Endothelial cell of umbilical vein (primary cell): ENCODE measurements at regions not wholly inside any gene's neighbourhood (a gene's known extent, or its start where the extent isn't known, plus 50 kb on each side); places are given as distances from the start of the nearest gene placed in this dataset.

Source experiments
- BruUV-seq: library from RNA; stranded (reverse); fragments of 400-500 nt; replicated peaks from 2 replicates; lab custom pipeline; 2021; lab: Mats Ljungman, UMichigan
- CTCF ChIA-PET: fragments of 300-600, 350-600 bp; sonication (Branson Sonifier 250); formaldehyde crosslinking; loops from one replicate; lab custom pipeline; 2021; ENCODE audit warnings: antibody characterized with exemption, inconsistent platforms; lab: Charles Lee
- POLR2A ChIA-PET: fragments of 300-600, 350-600 bp; sonication (Branson Sonifier 250); formaldehyde crosslinking; loops from one replicate; lab custom pipeline; 2021; ENCODE audit warnings: antibody characterized with exemption, inconsistent platforms; lab: Charles Lee
- DNase-seq: peaks from one replicate; pipeline ENCODE4 v3.0.0-alpha.2; 2011; ENCODE audit warnings: low read depth, low spot score
- FAIRE-seq: peaks from 2 replicates; lab custom pipeline; 2011; peaks lifted over from hg19 to GRCh38; lab: Jason Lieb, UNC
- H2AFZ ChIP-seq: 2 replicates; pipeline ENCODE4 v1.6.0; 2012; ENCODE audit warnings: low read depth, low read length, control low read depth, inconsistent platforms
- H3K27ac ChIP-seq: 2 replicates; pipeline ENCODE4 v1.5.1; 2011; ENCODE audit warnings: low read depth, mild to moderate bottlenecking, control low read depth, low read length, moderate library complexity; ENCODE audit not compliant: insufficient read depth
- H3K27me3 ChIP-seq, 2 experiments: 2 replicates each; pipeline versions ENCODE4 v1.6.0 to v1.6.1; 2011; ENCODE audit warnings: low read length in 2 of 2, mixed read lengths in 1 of 2; ENCODE audit not compliant: control insufficient read depth in 2 of 2, insufficient read depth in 2 of 2
- H3K36me3 ChIP-seq, 2 experiments: 2 replicates in 1 of 2; 3 replicates in 1 of 2; pipeline ENCODE4 v1.5.1; 2011; ENCODE audit warnings: low read length in 2 of 2, mild to moderate bottlenecking in 1 of 2, moderate library complexity in 1 of 2; ENCODE audit not compliant: control insufficient read depth in 2 of 2, insufficient read depth in 2 of 2; ENCODE audit errors: extremely low read depth in 1 of 2
- H3K4me1 ChIP-seq: 3 replicates; pipeline ENCODE4 v1.5.1; 2011; ENCODE audit warnings: mild to moderate bottlenecking, low read length; ENCODE audit not compliant: control insufficient read depth, insufficient read depth; ENCODE audit errors: extremely low read depth
- H3K4me2 ChIP-seq: 2 replicates; pipeline ENCODE4 v1.6.1; 2011; ENCODE audit warnings: low read length, control low read depth, mixed read lengths; ENCODE audit not compliant: insufficient read depth
- H3K4me3 ChIP-seq, 3 experiments: fragments of 200-600 bp in 1 of 3; sonication (generic), shearing (Covaris generic) in 1 of 3; replicated peaks in 1 of 3; 2 replicates each; pipeline ENCODE4 v1.5.1; 2011 to 2016; ENCODE audit warnings: control low read depth in 3 of 3, low read length in 3 of 3, mild to moderate bottlenecking in 2 of 3, inconsistent platforms in 1 of 3, low read depth in 1 of 3, moderate library complexity in 1 of 3; ENCODE audit not compliant: insufficient read depth in 1 of 3
- H3K79me2 ChIP-seq: 2 replicates; pipeline ENCODE4 v1.6.0; 2012; ENCODE audit warnings: low read length, inconsistent platforms; ENCODE audit not compliant: control insufficient read depth, insufficient read depth
- H3K9ac ChIP-seq: replicated peaks from 2 replicates; pipeline ENCODE3; 2011; ENCODE audit warnings: low read length, control low read depth; ENCODE audit not compliant: insufficient read depth; ENCODE audit errors: extremely low read depth
- H3K9me1 ChIP-seq: replicated peaks from 3 replicates; pipeline ENCODE4 v1.6.0; 2011; ENCODE audit warnings: mild to moderate bottlenecking, low read length; ENCODE audit not compliant: control insufficient read depth, insufficient read depth; ENCODE audit errors: extremely low read depth
- H3K9me3 ChIP-seq: replicated peaks from 2 replicates; pipeline ENCODE4 v1.5.1; 2012; ENCODE audit warnings: low read length, inconsistent platforms; ENCODE audit not compliant: control insufficient read depth, insufficient read depth
- H4K20me1 ChIP-seq: replicated peaks from 2 replicates; pipeline ENCODE3; 2011; ENCODE audit warnings: mild to moderate bottlenecking, low read length; ENCODE audit not compliant: control insufficient read depth, insufficient read depth; ENCODE audit errors: extremely low read depth
- EZH2 ChIP-seq: IDR thresholded peaks from 2 replicates; pipeline ENCODE4 v1.6.1; 2012; ENCODE audit warnings: borderline replicate concordance, low read depth, mild to moderate bottlenecking, moderate library complexity, low read length, inconsistent platforms; ENCODE audit not compliant: severe bottlenecking
- FOS ChIP-seq: IDR thresholded peaks from 2 replicates; pipeline ENCODE4 v1.6.1; 2011; ENCODE audit warnings: mild to moderate bottlenecking, low read length, moderate library complexity, borderline replicate concordance; ENCODE audit not compliant: insufficient read depth
- GATA2 ChIP-seq: IDR thresholded peaks from 2 replicates; pipeline ENCODE4 v1.7.0; 2011; ENCODE audit warnings: low read depth, mild to moderate bottlenecking, moderate library complexity, mixed read lengths, low read length; ENCODE audit not compliant: insufficient read length, insufficient read depth
- JUN ChIP-seq: IDR thresholded peaks from 2 replicates; pipeline ENCODE4 v1.6.1; 2011; ENCODE audit warnings: borderline replicate concordance, low read depth; ENCODE audit not compliant: insufficient read length, insufficient read depth
- MAX ChIP-seq: IDR thresholded peaks from 2 replicates; pipeline ENCODE4 v1.6.1; 2011; ENCODE audit not compliant: insufficient read depth, insufficient read length
- MYC ChIP-seq: IDR thresholded peaks from one replicate; pipeline ENCODE4 v1.6.1; 2011; ENCODE audit warnings: mild to moderate bottlenecking, low read depth, low read length
- POLR2AphosphoS5 ChIP-seq: IDR thresholded peaks from 2 replicates; pipeline ENCODE4 v1.6.1; 2012; ENCODE audit warnings: low read depth, mild to moderate bottlenecking, control low read depth, low read length, moderate library complexity; ENCODE audit not compliant: insufficient read depth
- dilution Hi-C: fragments of 300-500 bp; cut with MboI; formaldehyde crosslinking; loops from one replicate; pipeline ENCODE4 v1.15.0; 2019; ENCODE audit warnings: low sequenced_read_pairs; ENCODE audit not compliant: extremely low pct_ligation_motif_present
- intact Hi-C: fragments of 100-400 bp; cut with micrococcal nuclease; formaldehyde crosslinking; loops from one replicate; pipeline ENCODE4 v1.10.0; 2022

GRCh38 chr20:54339093-54339492 is 131.2 kb downstream of the PFDN4 start:
- Histone ChIP-seq H3K79me2 (no peaks in the 10 kb centered on the region), H3K4me3 (peak overlapping the region in 1 of 3 experiments; percentile 1), H3K9me1 (no peaks in the 10 kb centered on the region), H3K9ac (no peak overlapping the region), H3K27me3 (no peaks in the 10 kb centered on the region), H3K4me2 (peak overlapping the region; percentile 60), H2AFZ (peak overlapping the region; percentile 17), H3K36me3 (no peaks in the 10 kb centered on the region), H3K9me3 (no peaks in the 10 kb centered on the region), H3K4me1 (peaks cover 42% of the 10 kb centered on the region), H4K20me1 (no peaks in the 10 kb centered on the region), H3K27ac (peak overlapping the region; percentile 90)
- DNase-seq = peak; percentile 72
- ChIA-PET POLR2A (no interaction called here), CTCF (no interaction called here)
- dilution Hi-C loops = no loop called here
- BruUV-seq = no TSS peak
- intact Hi-C loops = no loop called here
- peak; percentile 45 for TF ChIP-seq POLR2AphosphoS5
- peak; percentile 61 for TF ChIP-seq MYC
- TF ChIP-seq FOS = peak; percentile 59
- TF ChIP-seq GATA2 = peak; percentile 79
- no peak for TF ChIP-seq JUN
- FAIRE-seq = peak; percentile 88

- H3K79me2 ChIP-seq = no peaks in the 10 kb centered on the region
- dilution Hi-C loops (no loop called here), intact Hi-C loops (loop anchor here (1.0 to 5.0 kb wide), 7 partner anchors 47 to 309 kb away; partner anchors contain the start of genes DOK5 and PFDN4)
- no peak for TF ChIP-seq MAX
- TF ChIP-seq EZH2 = no peak
- H3K9me3 ChIP-seq = no peaks in the 10 kb centered on the region
- H3K4me3 ChIP-seq = peak overlapping the region in 2 of 3 experiments; percentile 12 to 48
- FAIRE-seq (no peak), DNase-seq (no peak)
- peak overlapping the region; percentile 89 for H3K4me2 ChIP-seq
- peak overlapping the region; percentile 90 for H3K27ac ChIP-seq
- peak overlapping the region; percentile 57 for H2AFZ ChIP-seq
- CTCF ChIA-PET = interaction anchor here (1.1 to 1.4 kb wide), 5 partner anchors 13 to 220 kb away, joined by 3 to 4 read pairs (median 3); no protein-coding TSS in a partner anchor
- no peaks in the 10 kb centered on the region for H4K20me1 ChIP-seq
- POLR2A ChIA-PET = no interaction called here
- H3K36me3 ChIP-seq = no peaks in the 10 kb centered on the region
- peak overlapping the region; percentile 61 for H3K9ac ChIP-seq
- peaks cover 47% of the 10 kb centered on the region for H3K4me1 ChIP-seq
- BruUV-seq = TSS peak; percentile 54
- H3K27me3 ChIP-seq = no peaks in the 10 kb centered on the region
- H3K9me1 ChIP-seq = no peaks in the 10 kb centered on the region
Observed at GRCh38 chr20:54340206-54340605, 132.3 kb downstream of the PFDN4 start.
